ENCODE measurements at regions not wholly inside any gene's neighbourhood (a gene's known extent, or its start where the extent isn't known, plus 50 kb on each side); places are given as distances from the start of the nearest gene placed in this dataset.

GRCh38 chr3:117084739-117085270 is 375.2 kb downstream of the TUSC7 start:
- TF ChIP-seq CTCF (conservative IDR thresholded peaks at IDR 0.05; ENCODE audit: low read depth, low read length): no peak
- Histone ChIP-seq H2AFZ (ENCODE audit: low read depth) (no peak overlapping the region), H3K36me3 (ENCODE audit: insufficient read depth) (no peaks in the 10 kb centered on the region), H3K79me2 (ENCODE audit: insufficient read depth, low read depth) (no peaks in the 10 kb centered on the region), H3K27ac (no peak overlapping the region), H3K4me2 (no peak overlapping the region), H3K4me3 (IDR thresholded peaks at IDR 0.05; ENCODE audit: insufficient read depth, low read depth, low read length) (no peak overlapping the region), H3K4me1 (ENCODE audit: low read depth, poor library complexity, severe bottlenecking) (no peaks in the 10 kb centered on the region), H3K27me3 (ENCODE audit: insufficient read depth, low read depth) (no peaks in the 10 kb centered on the region), H4K20me1 (ENCODE audit: insufficient read depth) (no peaks in the 10 kb centered on the region), H3K9ac (no peak overlapping the region)

GRCh38 chr3:117091676-117092075 is 382.1 kb downstream of the TUSC7 start:
- H3K79me2 ChIP-seq (ENCODE audit: insufficient read depth, low read depth): no peaks in the 10 kb centered on the region
- no peaks in the 10 kb centered on the region for H3K4me1 ChIP-seq (ENCODE audit: low read depth, poor library complexity, severe bottlenecking)
- H3K4me3 ChIP-seq (IDR thresholded peaks at IDR 0.05; ENCODE audit: insufficient read depth, low read depth, low read length): no peak overlapping the region
- no peaks in the 10 kb centered on the region for H4K20me1 ChIP-seq (ENCODE audit: insufficient read depth)
- no peak overlapping the region for H3K4me2 ChIP-seq
- no peaks in the 10 kb centered on the region for H3K27me3 ChIP-seq (ENCODE audit: insufficient read depth, low read depth)
- no peaks in the 10 kb centered on the region; the same call in 1 of the 2 replicates for H3K36me3 ChIP-seq (ENCODE audit: insufficient read depth)
- H3K9ac ChIP-seq: no peak overlapping the region
- no peak overlapping the region for H2AFZ ChIP-seq (ENCODE audit: low read depth)
- TF ChIP-seq CTCF (conservative IDR thresholded peaks at IDR 0.05; ENCODE audit: low read depth, low read length): no peak
- no peak overlapping the region for H3K27ac ChIP-seq

GRCh38 chr3:117096549-117096948 is 387.0 kb downstream of the TUSC7 start:
- Histone ChIP-seq H3K4me3 (IDR thresholded peaks at IDR 0.05; ENCODE audit: insufficient read depth, low read depth, low read length) (no peak overlapping the region), H3K36me3 (ENCODE audit: insufficient read depth) (no peaks in the 10 kb centered on the region; the same call in 1 of the 2 replicates), H3K27ac (no peak overlapping the region), H3K9ac (no peak overlapping the region), H4K20me1 (ENCODE audit: insufficient read depth) (no peaks in the 10 kb centered on the region), H3K27me3 (ENCODE audit: insufficient read depth, low read depth) (no peaks in the 10 kb centered on the region), H2AFZ (ENCODE audit: low read depth) (no peak overlapping the region), H3K4me1 (ENCODE audit: low read depth, poor library complexity, severe bottlenecking) (no peaks in the 10 kb centered on the region), H3K79me2 (ENCODE audit: insufficient read depth, low read depth) (no peaks in the 10 kb centered on the region), H3K4me2 (no peak overlapping the region)
- no peak for TF ChIP-seq CTCF (conservative IDR thresholded peaks at IDR 0.05; ENCODE audit: low read depth, low read length)

GRCh38 chr3:117097351-117097750 is 387.8 kb downstream of the TUSC7 start:
- Histone ChIP-seq H3K9ac (no peak overlapping the region), H2AFZ (ENCODE audit: low read depth) (no peak overlapping the region), H3K4me1 (ENCODE audit: low read depth, poor library complexity, severe bottlenecking) (no peaks in the 10 kb centered on the region), H3K79me2 (ENCODE audit: insufficient read depth, low read depth) (no peaks in the 10 kb centered on the region), H3K4me2 (no peak overlapping the region), H3K27me3 (ENCODE audit: insufficient read depth, low read depth) (no peaks in the 10 kb centered on the region), H3K4me3 (IDR thresholded peaks at IDR 0.05; ENCODE audit: insufficient read depth, low read depth, low read length) (no peak overlapping the region), H3K27ac (no peak overlapping the region), H4K20me1 (ENCODE audit: insufficient read depth) (no peaks in the 10 kb centered on the region), H3K36me3 (ENCODE audit: insufficient read depth) (no peaks in the 10 kb centered on the region)
- TF ChIP-seq CTCF (conservative IDR thresholded peaks at IDR 0.05; ENCODE audit: low read depth, low read length): no peak

Data from KMS-11 (cell line).